SH-SY5Y (cell line): ENCODE measurements at regions not wholly inside any gene's neighbourhood (a gene's known extent, or its start where the extent isn't known, plus 50 kb on each side); places are given as distances from the start of the nearest gene placed in this dataset.

ENCODE experiments used
- GATA2 ChIP-seq: IDR thresholded peaks from 2 replicates; pipeline ENCODE4 v1.6.1; 2011; ENCODE audit warnings: mild to moderate bottlenecking, low read depth, low read length
- GATA3 ChIP-seq: IDR thresholded peaks from 2 replicates; pipeline ENCODE4 v1.6.1; 2011; ENCODE audit warnings: low read depth, mild to moderate bottlenecking, low read length, moderate library complexity

DNA sequence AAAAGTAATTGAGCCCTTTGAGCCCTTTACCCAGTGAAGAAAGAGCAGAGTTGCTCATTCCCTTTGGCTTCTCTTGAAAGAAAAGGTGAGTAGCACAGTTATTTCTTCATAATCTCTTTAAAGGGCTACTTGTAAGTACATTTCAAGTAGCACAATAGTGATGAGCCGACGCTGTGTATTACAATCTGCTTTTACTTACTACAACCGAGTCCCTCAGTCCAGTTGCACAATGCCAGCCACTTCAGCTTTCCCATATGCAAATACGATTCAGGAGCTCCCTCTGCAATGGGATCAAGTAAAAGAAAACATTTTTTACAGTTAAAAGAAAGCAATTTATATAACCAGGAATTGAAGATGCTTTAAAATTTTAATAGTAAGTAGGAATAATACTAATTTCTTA, 868.5 kb downstream of the RNF144A start:
- no peak for TF ChIP-seq GATA2
- no peak for TF ChIP-seq GATA3
